COLO829 (cell line): ENCODE measurements at regions not wholly inside any gene's neighbourhood (a gene's known extent, or its start where the extent isn't known, plus 50 kb on each side); places are given as distances from the start of the nearest gene placed in this dataset.
"Not testable (repeated sequence)": the region's sequence is repeated elsewhere in the genome, so short reads cannot be mapped to it uniquely, and the experiment has no call there.

Experiments
- DNase-seq: peaks from one replicate; pipeline ENCODE4 v3.0.0; 2012; ENCODE audit warnings: low spot score

- DNase-seq = no peak
These were observed 420.8 kb downstream of the CHSY3 start for GRCh38 chr5:130324953-130325671.

- DNase-seq = no peak
These were observed 419.7 kb downstream of the CHSY3 start for GRCh38 chr5:130323804-130324454.

- DNase-seq = no peak
These were observed 417.7 kb downstream of the CHSY3 start for GRCh38 chr5:130321931-130322330.

- DNase-seq = no peak
These were observed 412.9 kb downstream of the CHSY3 start for GRCh38 chr5:130316971-130317680.

- no peak for DNase-seq
These were observed 391.0 kb downstream of the CHSY3 start for GRCh38 chr5:130295235-130295634.

GRCh38 chr5:130294798-130295197 is 390.5 kb downstream of the CHSY3 start:
- DNase-seq = not testable (repeated sequence)

GRCh38 chr5:130290219-130290618 is 386.0 kb downstream of the CHSY3 start:
- no peak for DNase-seq

- DNase-seq = no peak
These were observed 385.1 kb downstream of the CHSY3 start for GRCh38 chr5:130289132-130290088.

- DNase-seq = no peak
These were observed 383.2 kb downstream of the CHSY3 start for GRCh38 chr5:130287438-130287837.

- DNase-seq = no peak
These were observed 382.7 kb downstream of the CHSY3 start for GRCh38 chr5:130286971-130287370.

GRCh38 chr5:130282049-130282448 is 377.8 kb downstream of the CHSY3 start:
- no peak for DNase-seq

GRCh38 chr5:130280528-130281217 is 376.4 kb downstream of the CHSY3 start:
- DNase-seq = no peak

- DNase-seq = no peak
These were observed 375.1 kb downstream of the CHSY3 start for GRCh38 chr5:130279386-130279785.

GRCh38 chr5:130278136-130278535 is 373.9 kb downstream of the CHSY3 start:
- no peak for DNase-seq

- DNase-seq = no peak
These were observed 373.3 kb downstream of the CHSY3 start for GRCh38 chr5:130277522-130277921.

GRCh38 chr5:130277002-130277401 is 372.7 kb downstream of the CHSY3 start:
- DNase-seq = no peak

GRCh38 chr5:130272837-130273236 is 368.6 kb downstream of the CHSY3 start:
- no peak for DNase-seq

- DNase-seq = no peak
These were observed 366.5 kb downstream of the CHSY3 start for GRCh38 chr5:130270786-130271185.

- DNase-seq = no peak
These were observed 364.2 kb downstream of the CHSY3 start for GRCh38 chr5:130268489-130268888.

GRCh38 chr5:130267926-130268325 is 363.7 kb downstream of the CHSY3 start:
- no peak for DNase-seq

- DNase-seq = no peak
These were observed 356.2 kb downstream of the CHSY3 start for GRCh38 chr5:130260481-130260880.
